ENCODE measurements at regions not wholly inside any gene's neighbourhood (a gene's known extent, or its start where the extent isn't known, plus 50 kb on each side); places are given as distances from the start of the nearest gene placed in this dataset.

DNA sequence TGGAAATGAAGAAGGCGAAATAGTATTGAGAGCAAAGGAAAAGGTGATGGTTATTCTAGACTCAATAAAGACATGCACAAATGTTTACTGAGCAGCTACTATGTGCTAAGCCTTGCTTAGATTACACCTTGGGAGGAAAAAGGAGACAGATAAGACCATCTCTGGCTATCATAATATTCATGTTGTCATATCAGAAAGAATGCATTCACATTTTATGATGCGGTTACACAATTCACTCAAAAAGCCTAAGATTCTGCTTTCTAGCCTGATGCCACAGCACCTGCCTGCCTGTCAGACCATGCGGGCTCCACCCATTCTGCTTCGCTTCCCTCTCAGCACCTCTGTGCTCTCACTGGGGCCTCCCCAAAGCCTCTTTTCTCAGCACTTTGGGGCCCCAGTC is 100.9 kb downstream of the JCAD start (continued):
- TF ChIP-seq, protein P1, sequence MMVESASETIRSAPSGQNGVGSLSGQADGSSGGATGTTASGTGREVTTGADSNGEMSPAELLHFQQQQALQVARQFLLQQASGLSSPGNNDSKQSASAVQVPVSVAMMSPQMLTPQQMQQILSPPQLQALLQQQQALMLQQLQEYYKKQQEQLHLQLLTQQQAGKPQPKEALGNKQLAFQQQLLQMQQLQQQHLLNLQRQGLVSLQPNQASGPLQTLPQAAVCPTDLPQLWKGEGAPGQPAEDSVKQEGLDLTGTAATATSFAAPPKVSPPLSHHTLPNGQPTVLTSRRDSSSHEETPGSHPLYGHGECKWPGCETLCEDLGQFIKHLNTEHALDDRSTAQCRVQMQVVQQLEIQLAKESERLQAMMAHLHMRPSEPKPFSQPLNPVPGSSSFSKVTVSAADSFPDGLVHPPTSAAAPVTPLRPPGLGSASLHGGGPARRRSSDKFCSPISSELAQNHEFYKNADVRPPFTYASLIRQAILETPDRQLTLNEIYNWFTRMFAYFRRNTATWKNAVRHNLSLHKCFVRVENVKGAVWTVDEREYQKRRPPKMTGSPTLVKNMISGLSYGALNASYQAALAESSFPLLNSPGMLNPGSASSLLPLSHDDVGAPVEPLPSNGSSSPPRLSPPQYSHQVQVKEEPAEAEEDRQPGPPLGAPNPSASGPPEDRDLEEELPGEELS (CRISPR knock-in tag; IDR thresholded peaks at IDR 0.05; ENCODE audit: borderline replicate concordance): no peak
- no peak for TF ChIP-seq ESRRA (IDR thresholded peaks at IDR 0.05; ENCODE audit: borderline replicate concordance, low read depth)

- no peaks in the 10 kb centered on the region for H4K20me1 ChIP-seq (replicated peaks; ENCODE audit: control insufficient read depth, insufficient read depth, low read length)
- DNase-seq (ENCODE audit: extremely low read depth in 1 of 4, low spot score in 3 of 4) (no peak), FAIRE-seq (no peak), ATAC-seq (no peak)
- no peaks in the 10 kb centered on the region; a peak in 1 of 5 replicates for H3K4me1 ChIP-seq (replicated peaks in 1 of 2; ENCODE audit: control insufficient read depth in 2 of 2, insufficient read depth in 2 of 2, low read length in 2 of 2)
- peaks cover 11 to 41% of the 10 kb centered on the region in 2 experiments; a peak in 4 of 5 replicates for H3K27me3 ChIP-seq (ENCODE audit: control insufficient read depth in 2 of 2, insufficient read depth in 2 of 2, low read length in 2 of 2)
- 0% methylated on average over 4 of the region's 4 CpGs for WGBS (ENCODE audit: insufficient coverage, low coverage, missing lambda C conversion rate)
- intact Hi-C loops (cut with micrococcal nuclease) (no loop called here), in situ Hi-C loops (cut with MboI) (no loop called here)
- no peaks in the 10 kb centered on the region for H3K79me2 ChIP-seq (ENCODE audit: control insufficient read depth, insufficient read depth, low read length)
- no peak overlapping the region for H3K27ac ChIP-seq (ENCODE audit: extremely low read depth, low read depth, low read length)
- H3K36me3 ChIP-seq (ENCODE audit: control insufficient read depth, insufficient read depth, low read length): no peaks in the 10 kb centered on the region
- CTCF ChIA-PET (ENCODE audit: low intra/inter-chr PET ratio): no interaction called here
- H3K9me1 ChIP-seq (ENCODE audit: control insufficient read depth, insufficient read depth, low read length): no peaks in the 10 kb centered on the region
- no TSS peak for BruUV-seq (replicated peaks)
- no peak overlapping the region for H3K4me3 ChIP-seq
- no peak overlapping the region for H3K9ac ChIP-seq (ENCODE audit: insufficient read depth in 1 of 2, low read depth in 2 of 2, low read length in 2 of 2)
- TF ChIP-seq, protein P2, sequence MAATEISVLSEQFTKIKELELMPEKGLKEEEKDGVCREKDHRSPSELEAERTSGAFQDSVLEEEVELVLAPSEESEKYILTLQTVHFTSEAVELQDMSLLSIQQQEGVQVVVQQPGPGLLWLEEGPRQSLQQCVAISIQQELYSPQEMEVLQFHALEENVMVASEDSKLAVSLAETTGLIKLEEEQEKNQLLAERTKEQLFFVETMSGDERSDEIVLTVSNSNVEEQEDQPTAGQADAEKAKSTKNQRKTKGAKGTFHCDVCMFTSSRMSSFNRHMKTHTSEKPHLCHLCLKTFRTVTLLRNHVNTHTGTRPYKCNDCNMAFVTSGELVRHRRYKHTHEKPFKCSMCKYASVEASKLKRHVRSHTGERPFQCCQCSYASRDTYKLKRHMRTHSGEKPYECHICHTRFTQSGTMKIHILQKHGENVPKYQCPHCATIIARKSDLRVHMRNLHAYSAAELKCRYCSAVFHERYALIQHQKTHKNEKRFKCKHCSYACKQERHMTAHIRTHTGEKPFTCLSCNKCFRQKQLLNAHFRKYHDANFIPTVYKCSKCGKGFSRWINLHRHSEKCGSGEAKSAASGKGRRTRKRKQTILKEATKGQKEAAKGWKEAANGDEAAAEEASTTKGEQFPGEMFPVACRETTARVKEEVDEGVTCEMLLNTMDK (IDR thresholded peaks at IDR 0.05; ENCODE audit: borderline replicate concordance, insufficient read depth, low read depth, low read length, poor library complexity, severe bottlenecking): no peak
- TF ChIP-seq FOXM1 (IDR thresholded peaks at IDR 0.05; ENCODE audit: low read depth) (no peak), FOXM1 (CRISPR knock-in tag; IDR thresholded peaks at IDR 0.05; ENCODE audit: low read depth) (no peak), GABPB2 (CRISPR knock-in tag; conservative IDR thresholded peaks at IDR 0.05) (no peak), SMARCE1 (IDR thresholded peaks at IDR 0.05) (no peak), MXI1 (IDR thresholded peaks at IDR 0.05; ENCODE audit: low read depth, low read length) (no peak), YBX1 (IDR thresholded peaks at IDR 0.05) (no peak)
- TF ChIP-seq, protein P3, sequence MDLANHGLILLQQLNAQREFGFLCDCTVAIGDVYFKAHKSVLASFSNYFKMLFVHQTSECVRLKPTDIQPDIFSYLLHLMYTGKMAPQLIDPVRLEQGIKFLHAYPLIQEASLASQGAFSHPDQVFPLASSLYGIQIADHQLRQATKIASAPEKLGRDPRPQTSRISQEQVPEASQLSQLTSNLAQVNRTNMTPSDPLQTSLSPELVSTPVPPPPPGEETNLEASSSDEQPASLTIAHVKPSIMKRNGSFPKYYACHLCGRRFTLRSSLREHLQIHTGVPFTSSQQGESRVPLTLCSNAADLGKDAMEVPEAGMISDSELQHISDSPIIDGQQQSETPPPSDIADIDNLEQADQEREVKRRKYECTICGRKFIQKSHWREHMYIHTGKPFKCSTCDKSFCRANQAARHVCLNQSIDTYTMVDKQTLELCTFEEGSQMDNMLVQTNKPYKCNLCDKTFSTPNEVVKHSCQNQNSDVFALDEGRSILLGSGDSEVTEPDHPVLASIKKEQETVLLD (IDR thresholded peaks at IDR 0.05): no peak
- no peak overlapping the region for H2AFZ ChIP-seq (ENCODE audit: low read depth, low read length)
- no peak overlapping the region for H3K4me2 ChIP-seq (ENCODE audit: insufficient read depth, low read length)
- no peaks in the 10 kb centered on the region for H3K9me3 ChIP-seq (replicated peaks; ENCODE audit: control insufficient read depth, insufficient read depth, low read depth, low read length)
- POLR2A ChIA-PET: no interaction called here
Observed at GRCh38 chr10:29957907-29958331, 101.5 kb downstream of the JCAD start.

Measured in K562 (cell line).